SK-N-SH (cell line): ENCODE measurements at regions not wholly inside any gene's neighbourhood (a gene's known extent, or its start where the extent isn't known, plus 50 kb on each side); places are given as distances from the start of the nearest gene placed in this dataset.

Source experiments
- CTCF ChIA-PET: fragments of 300-600, 350-600 bp; formaldehyde crosslinking; extraction: SDS; loops from one replicate; lab custom pipeline; 2021; lab: Yijun Ruan, JAX
- POLR2A ChIA-PET: fragments of 350-600 bp; sonication (Branson Sonifier 250); formaldehyde crosslinking; extraction: SDS; loops from one replicate; lab custom pipeline; 2020; ENCODE audit warnings: antibody characterized with exemption, inconsistent platforms; lab: Yijun Ruan, JAX
- DNase-seq: peaks from one replicate; pipeline ENCODE4 v3.0.0; 2012
- H2AFZ ChIP-seq: fragments of 200-600 bp; sonication (generic); 2 replicates; pipeline ENCODE4 v1.8.1; 2016; ENCODE audit warnings: antibody characterized with exemption, mild to moderate bottlenecking, low read depth
- H3F3A ChIP-seq: fragments of 200-600 bp; sonication (generic); replicated peaks from 2 replicates; pipeline ENCODE3; 2016; ENCODE audit warnings: antibody characterized with exemption, mild to moderate bottlenecking; ENCODE audit not compliant: insufficient read depth
- H3K27ac ChIP-seq, 2 experiments: fragments of 200-500 bp in 1 of 2; fragments of 200-600 bp in 1 of 2; sonication (Bioruptor generic) in 1 of 2; sonication (generic), shearing (Covaris generic) in 1 of 2; 2 replicates each; pipeline versions ENCODE4 v1.5.1 to v1.6.1; 2014 to 2016; ENCODE audit warnings: low read depth in 2 of 2, inconsistent platforms in 1 of 2, low read length in 1 of 2, mild to moderate bottlenecking in 1 of 2, mixed read lengths in 1 of 2
- H3K27me3 ChIP-seq: fragments of 200-600 bp; sonication (generic), shearing (Covaris generic); 2 replicates; pipeline ENCODE4 v1.6.1; 2016; ENCODE audit warnings: mixed run types; ENCODE audit not compliant: insufficient read depth
- H3K36me3 ChIP-seq, 2 experiments: fragments of 200-500 bp in 1 of 2; fragments of 200-600 bp in 1 of 2; sonication (Bioruptor generic) in 1 of 2; sonication (generic) in 1 of 2; replicated peaks in 1 of 2; 2 replicates each; pipeline versions ENCODE3 to v1.5.1; 2014 to 2016; ENCODE audit warnings: low read length in 1 of 2, mild to moderate bottlenecking in 1 of 2; ENCODE audit not compliant: insufficient read depth in 2 of 2, control insufficient read depth in 1 of 2
- H3K4me1 ChIP-seq, 2 experiments: fragments of 200-500 bp in 1 of 2; fragments of 200-600 bp in 1 of 2; sonication (Bioruptor generic) in 1 of 2; sonication (generic), shearing (Covaris generic) in 1 of 2; 2 replicates each; pipeline versions ENCODE4 v1.5.1 to v1.6.1; 2014 to 2016; ENCODE audit warnings: low read depth in 1 of 2, low read length in 1 of 2, mixed run types in 1 of 2; ENCODE audit not compliant: insufficient read depth in 2 of 2, control insufficient read depth in 1 of 2
- H3K4me2 ChIP-seq: fragments of 200-600 bp; sonication (generic), shearing (Covaris generic); 2 replicates; pipeline ENCODE4 v1.6.1; 2017; ENCODE audit warnings: mixed run types
- H3K4me3 ChIP-seq, 2 experiments: fragments of 200-500 bp in 1 of 2; fragments of 200-600 bp in 1 of 2; sonication (Bioruptor generic) in 1 of 2; sonication (generic), shearing (Covaris generic) in 1 of 2; 2 replicates each; pipeline versions ENCODE4 v1.5.1 to v1.8.1; 2014 to 2016; ENCODE audit warnings: low read depth in 2 of 2, inconsistent platforms in 1 of 2, low read length in 1 of 2, mild to moderate bottlenecking in 1 of 2, mixed read lengths in 1 of 2, moderate library complexity in 1 of 2
- H3K79me2 ChIP-seq: fragments of 200-600 bp; sonication (generic); 2 replicates; pipeline ENCODE4 v1.8.1; 2017; ENCODE audit warnings: mild to moderate bottlenecking; ENCODE audit not compliant: insufficient read depth
- H3K9ac ChIP-seq: fragments of 200-600 bp; sonication (generic); 2 replicates; pipeline ENCODE4 v1.6.1; 2017; ENCODE audit warnings: mixed run types
- H3K9me2 ChIP-seq: fragments of 200-600 bp; sonication (generic); 2 replicates; pipeline ENCODE4 v1.6.1; 2017; ENCODE audit warnings: mixed run types
- H3K9me3 ChIP-seq: fragments of 200-600 bp; sonication (generic); 2 replicates; pipeline ENCODE4 v1.6.1; 2017; ENCODE audit warnings: mixed run types, mild to moderate bottlenecking, moderate library complexity
- H4K20me1 ChIP-seq: fragments of 200-600 bp; sonication (generic); 2 replicates; pipeline ENCODE4 v1.6.1; 2017; ENCODE audit warnings: mild to moderate bottlenecking, mixed run types; ENCODE audit not compliant: insufficient read depth
- CHD2 ChIP-seq: fragments of 150-350 bp; IDR thresholded peaks from 2 replicates; pipeline ENCODE4 v1.6.1; 2018; ENCODE audit warnings: low read length; ENCODE audit not compliant: partially characterized antibody
- ELF1 ChIP-seq: IDR thresholded peaks from 2 replicates; pipeline ENCODE4 v1.4.0; 2012
- EP300 ChIP-seq, 2 experiments: IDR thresholded peaks; 2 replicates each; pipeline versions ENCODE4 v1.4.0 to v1.6.1; 2012; ENCODE audit warnings: borderline replicate concordance in 1 of 2, low read depth in 1 of 2, low read length in 1 of 2
- EZH2phosphoT487 ChIP-seq: fragments of 200-600 bp; sonication (generic); IDR thresholded peaks from 2 replicates; pipeline ENCODE4 v1.6.1; 2017; ENCODE audit warnings: low read depth, mixed run types, mild to moderate bottlenecking, antibody characterized with exemption, moderate library complexity, borderline replicate concordance
- FOSL2 ChIP-seq: IDR thresholded peaks from 2 replicates; pipeline ENCODE4 v1.4.0; 2012; ENCODE audit warnings: low read depth, mild to moderate bottlenecking, moderate library complexity, borderline replicate concordance
- FOXM1 ChIP-seq: IDR thresholded peaks from 2 replicates; pipeline ENCODE4 v1.4.0; 2012; ENCODE audit warnings: low read depth, mild to moderate bottlenecking
- GABPA ChIP-seq: IDR thresholded peaks from 2 replicates; pipeline ENCODE4 v1.4.0; 2012; ENCODE audit warnings: low read depth, mild to moderate bottlenecking
- GATA2 ChIP-seq: sonication (generic); formaldehyde crosslinking; IDR thresholded peaks from 2 replicates; pipeline ENCODE4 v1.5.0; 2020; ENCODE audit warnings: mild to moderate bottlenecking, missing genetic modification reagents
- MEF2A ChIP-seq: IDR thresholded peaks from 2 replicates; pipeline ENCODE4 v1.4.0; 2012; ENCODE audit warnings: low read depth, borderline replicate concordance
- MXI1 ChIP-seq: IDR thresholded peaks from 2 replicates; pipeline ENCODE4 v1.6.1; 2012; ENCODE audit warnings: mild to moderate bottlenecking, low read depth, low read length, improper control_type of control experiment
- RAD21 ChIP-seq: IDR thresholded peaks from 2 replicates; pipeline ENCODE4 v1.6.1; 2012; ENCODE audit warnings: mild to moderate bottlenecking, low read length
- RCOR1 ChIP-seq: fragments of 150-350 bp; IDR thresholded peaks from 2 replicates; pipeline ENCODE4 v1.6.1; 2017; ENCODE audit warnings: antibody characterized with exemption, low read length
- RFX5 ChIP-seq: IDR thresholded peaks from 2 replicates; pipeline ENCODE4 v1.6.1; 2012; ENCODE audit warnings: mild to moderate bottlenecking, improper control_type of control experiment, low read length
- TEAD4 ChIP-seq: IDR thresholded peaks from 2 replicates; pipeline ENCODE4 v1.4.0; 2012; ENCODE audit warnings: mild to moderate bottlenecking, borderline replicate concordance; ENCODE audit not compliant: insufficient read depth
- YY1 ChIP-seq: IDR thresholded peaks from 2 replicates; pipeline ENCODE4 v1.4.0; 2012; ENCODE audit warnings: low read depth, mild to moderate bottlenecking
- TF ChIP-seq, protein P1 (sequence below): IDR thresholded peaks from 2 replicates; pipeline ENCODE4 v1.4.0; 2012; ENCODE audit warnings: low read depth, borderline replicate concordance
- TF ChIP-seq, protein P2 (sequence below): IDR thresholded peaks from 2 replicates; pipeline ENCODE4 v1.6.1; 2012; ENCODE audit warnings: mild to moderate bottlenecking, low read depth, low read length, moderate library complexity
- TF ChIP-seq, protein P3 (sequence below): IDR thresholded peaks from 2 replicates; pipeline ENCODE4 v1.4.0; 2012; ENCODE audit warnings: low read depth
- TF ChIP-seq, protein P4 (sequence below): IDR thresholded peaks from 2 replicates; pipeline ENCODE4 v1.4.0; 2012; ENCODE audit warnings: low read depth, borderline replicate concordance

DNA sequence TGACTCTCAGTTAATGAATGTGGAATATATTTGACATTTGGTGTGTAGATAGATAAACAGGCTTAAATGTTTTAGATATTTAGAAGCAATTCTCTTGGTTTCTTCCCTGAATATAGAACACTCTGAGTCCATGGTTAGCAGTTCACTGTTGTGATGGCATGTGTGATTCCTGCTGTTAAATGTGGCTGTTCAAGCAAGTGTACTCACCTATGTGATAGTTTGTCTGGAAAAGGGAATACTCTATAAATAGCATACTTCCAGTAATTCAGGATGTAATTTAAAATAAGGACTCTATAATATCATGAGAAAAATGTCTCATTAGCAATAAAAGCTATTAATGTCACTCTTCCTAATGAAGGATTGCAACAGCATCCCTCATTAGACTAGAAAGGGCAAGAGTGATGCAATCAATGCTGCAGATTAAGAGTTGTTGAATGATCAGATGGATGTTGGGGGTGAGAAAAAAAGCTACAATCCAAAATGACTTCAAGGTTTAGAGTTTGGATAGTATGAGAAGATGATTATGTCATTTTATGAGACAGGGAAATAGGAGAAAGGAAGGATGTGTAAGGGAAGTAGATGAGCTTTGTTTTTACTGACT, 201.8 kb upstream of the WDFY3 start:
- H3K9me2 ChIP-seq = no peaks in the 10 kb centered on the region
- no peaks in the 10 kb centered on the region for H3K4me1 ChIP-seq
- no peak overlapping the region for H3K9ac ChIP-seq
- DNase-seq = no peak
- no peak for TF ChIP-seq MXI1
- TF ChIP-seq EP300 (IDR thresholded peaks at IDR 0.05; ENCODE audit: borderline replicate concordance in 1 of 2, low read depth in 1 of 2, low read length in 1 of 2) = no peak
- no peak for TF ChIP-seq RAD21
- TF ChIP-seq, protein P1, sequence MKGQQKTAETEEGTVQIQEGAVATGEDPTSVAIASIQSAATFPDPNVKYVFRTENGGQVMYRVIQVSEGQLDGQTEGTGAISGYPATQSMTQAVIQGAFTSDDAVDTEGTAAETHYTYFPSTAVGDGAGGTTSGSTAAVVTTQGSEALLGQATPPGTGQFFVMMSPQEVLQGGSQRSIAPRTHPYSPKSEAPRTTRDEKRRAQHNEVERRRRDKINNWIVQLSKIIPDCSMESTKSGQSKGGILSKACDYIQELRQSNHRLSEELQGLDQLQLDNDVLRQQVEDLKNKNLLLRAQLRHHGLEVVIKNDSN = no peak
- TF ChIP-seq, protein P2, sequence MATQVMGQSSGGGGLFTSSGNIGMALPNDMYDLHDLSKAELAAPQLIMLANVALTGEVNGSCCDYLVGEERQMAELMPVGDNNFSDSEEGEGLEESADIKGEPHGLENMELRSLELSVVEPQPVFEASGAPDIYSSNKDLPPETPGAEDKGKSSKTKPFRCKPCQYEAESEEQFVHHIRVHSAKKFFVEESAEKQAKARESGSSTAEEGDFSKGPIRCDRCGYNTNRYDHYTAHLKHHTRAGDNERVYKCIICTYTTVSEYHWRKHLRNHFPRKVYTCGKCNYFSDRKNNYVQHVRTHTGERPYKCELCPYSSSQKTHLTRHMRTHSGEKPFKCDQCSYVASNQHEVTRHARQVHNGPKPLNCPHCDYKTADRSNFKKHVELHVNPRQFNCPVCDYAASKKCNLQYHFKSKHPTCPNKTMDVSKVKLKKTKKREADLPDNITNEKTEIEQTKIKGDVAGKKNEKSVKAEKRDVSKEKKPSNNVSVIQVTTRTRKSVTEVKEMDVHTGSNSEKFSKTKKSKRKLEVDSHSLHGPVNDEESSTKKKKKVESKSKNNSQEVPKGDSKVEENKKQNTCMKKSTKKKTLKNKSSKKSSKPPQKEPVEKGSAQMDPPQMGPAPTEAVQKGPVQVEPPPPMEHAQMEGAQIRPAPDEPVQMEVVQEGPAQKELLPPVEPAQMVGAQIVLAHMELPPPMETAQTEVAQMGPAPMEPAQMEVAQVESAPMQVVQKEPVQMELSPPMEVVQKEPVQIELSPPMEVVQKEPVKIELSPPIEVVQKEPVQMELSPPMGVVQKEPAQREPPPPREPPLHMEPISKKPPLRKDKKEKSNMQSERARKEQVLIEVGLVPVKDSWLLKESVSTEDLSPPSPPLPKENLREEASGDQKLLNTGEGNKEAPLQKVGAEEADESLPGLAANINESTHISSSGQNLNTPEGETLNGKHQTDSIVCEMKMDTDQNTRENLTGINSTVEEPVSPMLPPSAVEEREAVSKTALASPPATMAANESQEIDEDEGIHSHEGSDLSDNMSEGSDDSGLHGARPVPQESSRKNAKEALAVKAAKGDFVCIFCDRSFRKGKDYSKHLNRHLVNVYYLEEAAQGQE = no peak
- no peak for TF ChIP-seq GATA2 (CRISPR knock-in tag)
- no peak for TF ChIP-seq GABPA
- no peak for TF ChIP-seq CHD2
- H3K27ac ChIP-seq = no peak overlapping the region
- POLR2A ChIA-PET = no interaction called here
- H3F3A ChIP-seq = no peaks in the 10 kb centered on the region
- H3K4me3 ChIP-seq = no peak overlapping the region
- no peak overlapping the region for H3K4me2 ChIP-seq
- CTCF ChIA-PET = interaction anchor here (0.8 to 1.2 kb wide), 2 partner anchors 40 to 41 kb away, joined by 3 read pairs; no protein-coding TSS in a partner anchor
- H2AFZ ChIP-seq = no peak overlapping the region
- H3K36me3 ChIP-seq = no peaks in the 10 kb centered on the region
- H3K79me2 ChIP-seq = no peaks in the 10 kb centered on the region
- no peaks in the 10 kb centered on the region for H4K20me1 ChIP-seq
- no peaks in the 10 kb centered on the region for H3K9me3 ChIP-seq
- H3K27me3 ChIP-seq = no peaks in the 10 kb centered on the region

DNA sequence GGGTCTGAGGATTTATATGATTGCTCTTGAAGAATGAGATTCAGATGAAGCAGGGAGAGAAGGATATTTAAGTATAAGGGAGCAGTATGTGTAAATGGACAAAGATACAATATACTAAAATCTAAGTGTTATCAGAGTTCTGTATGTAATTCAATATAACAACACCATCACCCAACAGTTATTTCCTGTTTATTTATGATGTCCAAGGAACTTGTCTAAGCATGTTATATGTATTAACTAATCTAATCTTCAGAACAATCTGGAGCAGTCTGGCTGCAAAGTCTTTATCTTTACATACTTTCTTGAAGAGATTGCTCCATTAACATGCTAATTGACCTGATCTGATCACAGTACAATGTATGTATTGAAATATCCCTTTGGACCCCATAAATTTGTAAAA, 203.8 kb upstream of the WDFY3 start:
- Histone ChIP-seq H4K20me1 (no peaks in the 10 kb centered on the region), H2AFZ (no peak overlapping the region), H3K79me2 (no peaks in the 10 kb centered on the region), H3K4me1 (no peaks in the 10 kb centered on the region), H3K4me2 (no peak overlapping the region), H3K9me3 (no peaks in the 10 kb centered on the region)
- no peak for DNase-seq
- TF ChIP-seq CHD2 = no peak
- TF ChIP-seq MEF2A = no peak
- no peak for TF ChIP-seq ELF1
- TF ChIP-seq, protein P3, sequence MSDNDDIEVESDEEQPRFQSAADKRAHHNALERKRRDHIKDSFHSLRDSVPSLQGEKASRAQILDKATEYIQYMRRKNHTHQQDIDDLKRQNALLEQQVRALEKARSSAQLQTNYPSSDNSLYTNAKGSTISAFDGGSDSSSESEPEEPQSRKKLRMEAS = no peak
- TF ChIP-seq RCOR1 = no peak
- no peak for TF ChIP-seq YY1
- no peak for TF ChIP-seq TEAD4
- no peak for TF ChIP-seq GABPA
- no peak for TF ChIP-seq FOXM1
- TF ChIP-seq MXI1 = no peak
- no peak for TF ChIP-seq RFX5
- no peak for TF ChIP-seq EZH2phosphoT487
- TF ChIP-seq FOSL2 = no peak
- TF ChIP-seq, protein P4, sequence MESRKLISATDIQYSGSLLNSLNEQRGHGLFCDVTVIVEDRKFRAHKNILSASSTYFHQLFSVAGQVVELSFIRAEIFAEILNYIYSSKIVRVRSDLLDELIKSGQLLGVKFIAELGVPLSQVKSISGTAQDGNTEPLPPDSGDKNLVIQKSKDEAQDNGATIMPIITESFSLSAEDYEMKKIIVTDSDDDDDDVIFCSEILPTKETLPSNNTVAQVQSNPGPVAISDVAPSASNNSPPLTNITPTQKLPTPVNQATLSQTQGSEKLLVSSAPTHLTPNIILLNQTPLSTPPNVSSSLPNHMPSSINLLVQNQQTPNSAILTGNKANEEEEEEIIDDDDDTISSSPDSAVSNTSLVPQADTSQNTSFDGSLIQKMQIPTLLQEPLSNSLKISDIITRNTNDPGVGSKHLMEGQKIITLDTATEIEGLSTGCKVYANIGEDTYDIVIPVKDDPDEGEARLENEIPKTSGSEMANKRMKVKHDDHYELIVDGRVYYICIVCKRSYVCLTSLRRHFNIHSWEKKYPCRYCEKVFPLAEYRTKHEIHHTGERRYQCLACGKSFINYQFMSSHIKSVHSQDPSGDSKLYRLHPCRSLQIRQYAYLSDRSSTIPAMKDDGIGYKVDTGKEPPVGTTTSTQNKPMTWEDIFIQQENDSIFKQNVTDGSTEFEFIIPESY = no peak
- TF ChIP-seq, all 33 proteins: peak for 0
- ChIA-PET CTCF (interaction anchor here (0.7 kb wide), 1 partner anchor 1563 kb away, joined by 3 read pairs; no protein-coding TSS in a partner anchor), POLR2A (no interaction called here)
- Histone ChIP-seq H3K9ac (no peak overlapping the region), H3K9me2 (no peaks in the 10 kb centered on the region), H3K27me3 (no peaks in the 10 kb centered on the region), H3K27ac (no peak overlapping the region), H3K4me3 (no peak overlapping the region), H3K36me3 (no peaks in the 10 kb centered on the region), H3F3A (no peaks in the 10 kb centered on the region)
